ENCODE measurements at regions not wholly inside any gene's neighbourhood (a gene's known extent, or its start where the extent isn't known, plus 50 kb on each side); places are given as distances from the start of the nearest gene placed in this dataset.

- DNase-seq, result no peak
Measured at GRCh38 chr6:33862536-33862935, 58.7 kb upstream of the MLN start.

GRCh38 chr6:33861722-33862121 is 57.9 kb upstream of the MLN start:
- no peak for DNase-seq

- peak; percentile 45 for DNase-seq
Measured at GRCh38 chr6:33860706-33861474, 57.1 kb upstream of the MLN start.

GRCh38 chr6:33860006-33860405 is 56.2 kb upstream of the MLN start:
- DNase-seq, result no peak

- DNase-seq, result no peak
Measured at GRCh38 chr6:33858804-33859505, 55.2 kb upstream of the MLN start.

GRCh38 chr6:33857932-33858475 is 54.2 kb upstream of the MLN start:
- DNase-seq, result no peak

GRCh38 chr6:33857093-33857931 is 53.5 kb upstream of the MLN start:
- DNase-seq, result no peak

GRCh38 chr6:33856655-33857054 is 52.9 kb upstream of the MLN start:
- DNase-seq, result peak; percentile 75

GRCh38 chr6:33856031-33856590 is 52.3 kb upstream of the MLN start:
- DNase-seq, result no peak

GRCh38 chr6:33854572-33855030 is 50.8 kb upstream of the MLN start:
- no peak for DNase-seq

- DNase-seq, result no peak
Measured at GRCh38 chr6:33853736-33854135, 49.9 kb upstream of the MLN start.

All from CD4-positive, alpha-beta T cell treated with Interleukin-6 for 4 hours (primary cell).